ENCODE measurements at regions not wholly inside any gene's neighbourhood (a gene's known extent, or its start where the extent isn't known, plus 50 kb on each side); places are given as distances from the start of the nearest gene placed in this dataset.

GRCh38 chr12:90343966-90344365 lies 611.0 kb downstream of the CCER1 start:
- Histone ChIP-seq H3K9ac (ENCODE audit: insufficient read depth, low read length) (no peak overlapping the region), H3K79me2 (ENCODE audit: control insufficient read depth, insufficient read depth, low read length) (no peaks in the 10 kb centered on the region), H3K4me3 (replicated peaks in 1 of 4; ENCODE audit: control extremely low read depth in 1 of 4, insufficient read depth in 1 of 4, low read depth in 3 of 4, low read length in 4 of 4) (no peak overlapping the region), H3K27me3 (ENCODE audit: control insufficient read depth, insufficient read depth, low read length) (no peaks in the 10 kb centered on the region), H3K4me2 (ENCODE audit: extremely low read depth, insufficient read depth, low read length) (no peak overlapping the region), H3K36me3 (ENCODE audit: control insufficient read depth, insufficient read depth, low read length) (no peaks in the 10 kb centered on the region), H3K4me1 (ENCODE audit: control insufficient read depth, extremely low read depth, insufficient read depth, low read length) (no peaks in the 10 kb centered on the region), H3K9me3 (ENCODE audit: control insufficient read depth, insufficient read depth, low read depth, low read length) (no peaks in the 10 kb centered on the region), H4K20me1 (ENCODE audit: control insufficient read depth, extremely low read depth, insufficient read depth, low read length) (no peaks in the 10 kb centered on the region), H2AFZ (ENCODE audit: low read length) (no peak overlapping the region), H3K27ac (ENCODE audit: insufficient read depth, low read length) (no peak overlapping the region)
- no peak for DNase-seq (ENCODE audit: low read depth in 2 of 2)
- TF ChIP-seq EZH2 (IDR thresholded peaks at IDR 0.05; ENCODE audit: low read length, missing control alignments), result no peak
- no peak for TF ChIP-seq CTCF (conservative IDR thresholded peaks at IDR 0.05 in 1 of 2, IDR thresholded peaks at IDR 0.05 in 1 of 2; ENCODE audit: low read depth in 1 of 2, low read length in 2 of 2)

GRCh38 chr12:90342081-90342480 lies 612.9 kb downstream of the CCER1 start:
- no peak overlapping the region for H3K4me3 ChIP-seq (replicated peaks in 1 of 4; ENCODE audit: control extremely low read depth in 1 of 4, insufficient read depth in 1 of 4, low read depth in 3 of 4, low read length in 4 of 4)
- H3K27ac ChIP-seq (ENCODE audit: insufficient read depth, low read length), result no peak overlapping the region
- H3K4me2 ChIP-seq (ENCODE audit: extremely low read depth, insufficient read depth, low read length), result no peak overlapping the region
- H2AFZ ChIP-seq (ENCODE audit: low read length), result no peak overlapping the region
- no peaks in the 10 kb centered on the region for H3K36me3 ChIP-seq (ENCODE audit: control insufficient read depth, insufficient read depth, low read length)
- H3K9ac ChIP-seq (ENCODE audit: insufficient read depth, low read length), result no peak overlapping the region
- TF ChIP-seq CTCF (conservative IDR thresholded peaks at IDR 0.05 in 1 of 2, IDR thresholded peaks at IDR 0.05 in 1 of 2; ENCODE audit: low read depth in 1 of 2, low read length in 2 of 2) (no peak), EZH2 (IDR thresholded peaks at IDR 0.05; ENCODE audit: low read length, missing control alignments) (no peak)
- H3K4me1 ChIP-seq (ENCODE audit: control insufficient read depth, extremely low read depth, insufficient read depth, low read length), result no peaks in the 10 kb centered on the region
- no peaks in the 10 kb centered on the region for H3K79me2 ChIP-seq (ENCODE audit: control insufficient read depth, insufficient read depth, low read length)
- no peaks in the 10 kb centered on the region for H3K27me3 ChIP-seq (ENCODE audit: control insufficient read depth, insufficient read depth, low read length)
- H4K20me1 ChIP-seq (ENCODE audit: control insufficient read depth, extremely low read depth, insufficient read depth, low read length), result no peaks in the 10 kb centered on the region
- no peak for DNase-seq (ENCODE audit: low read depth in 2 of 2)
- H3K9me3 ChIP-seq (ENCODE audit: control insufficient read depth, insufficient read depth, low read depth, low read length), result no peaks in the 10 kb centered on the region

- H3K79me2 ChIP-seq (ENCODE audit: control insufficient read depth, insufficient read depth, low read length), result no peaks in the 10 kb centered on the region
- H3K4me2 ChIP-seq (ENCODE audit: extremely low read depth, insufficient read depth, low read length), result no peak overlapping the region
- no peaks in the 10 kb centered on the region for H4K20me1 ChIP-seq (ENCODE audit: control insufficient read depth, extremely low read depth, insufficient read depth, low read length)
- TF ChIP-seq EZH2 (IDR thresholded peaks at IDR 0.05; ENCODE audit: low read length, missing control alignments) (no peak), CTCF (conservative IDR thresholded peaks at IDR 0.05 in 1 of 2, IDR thresholded peaks at IDR 0.05 in 1 of 2; ENCODE audit: low read depth in 1 of 2, low read length in 2 of 2) (no peak)
- no peak overlapping the region for H3K27ac ChIP-seq (ENCODE audit: insufficient read depth, low read length)
- peak in 1 of 2 donors; percentile 1 for DNase-seq (ENCODE audit: low read depth in 2 of 2)
- H2AFZ ChIP-seq (ENCODE audit: low read length), result no peak overlapping the region
- H3K4me1 ChIP-seq (ENCODE audit: control insufficient read depth, extremely low read depth, insufficient read depth, low read length), result no peaks in the 10 kb centered on the region
- no peaks in the 10 kb centered on the region for H3K36me3 ChIP-seq (ENCODE audit: control insufficient read depth, insufficient read depth, low read length)
- no peak overlapping the region for H3K9ac ChIP-seq (ENCODE audit: insufficient read depth, low read length)
- H3K27me3 ChIP-seq (ENCODE audit: control insufficient read depth, insufficient read depth, low read length), result no peaks in the 10 kb centered on the region
- no peak overlapping the region for H3K4me3 ChIP-seq (replicated peaks in 1 of 4; ENCODE audit: control extremely low read depth in 1 of 4, insufficient read depth in 1 of 4, low read depth in 3 of 4, low read length in 4 of 4)
- H3K9me3 ChIP-seq (ENCODE audit: control insufficient read depth, insufficient read depth, low read depth, low read length), result no peaks in the 10 kb centered on the region
These were observed 615.1 kb downstream of the CCER1 start for GRCh38 chr12:90339837-90340236.
